SK-N-SH (cell line): ENCODE measurements at regions not wholly inside any gene's neighbourhood (a gene's known extent, or its start where the extent isn't known, plus 50 kb on each side); places are given as distances from the start of the nearest gene placed in this dataset.

Experiments used
- FOSL2 ChIP-seq: IDR thresholded peaks from 2 replicates; pipeline ENCODE4 v1.4.0; 2012; ENCODE audit warnings: low read depth, mild to moderate bottlenecking, moderate library complexity, borderline replicate concordance
- RAD21 ChIP-seq: IDR thresholded peaks from 2 replicates; pipeline ENCODE4 v1.6.1; 2012; ENCODE audit warnings: mild to moderate bottlenecking, low read length
- TF ChIP-seq, protein P1 (sequence below): fragments of 200-600 bp; sonication (generic); IDR thresholded peaks from 2 replicates; pipeline ENCODE4 v1.6.1; 2017; ENCODE audit warnings: antibody characterized with exemption, mild to moderate bottlenecking, moderate library complexity

DNA sequence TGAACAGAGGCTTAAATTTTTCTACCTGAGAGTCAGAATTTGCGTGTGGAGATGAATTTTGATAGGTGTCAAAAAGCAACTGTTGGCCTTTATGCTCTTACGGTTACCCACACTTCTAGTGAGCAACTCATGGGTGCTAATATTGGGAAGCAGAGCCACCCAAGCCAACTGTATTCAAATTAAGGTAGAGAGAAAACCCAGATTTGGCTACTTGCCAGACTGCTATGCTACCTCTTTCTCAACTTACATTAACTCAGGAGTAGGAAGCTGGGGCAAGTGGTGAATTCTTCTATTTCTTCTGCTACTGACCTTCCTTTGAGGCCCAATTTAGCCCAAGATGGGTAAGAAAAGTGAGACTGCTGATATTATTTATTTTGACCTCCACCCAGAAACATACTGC lies 83.9 kb downstream of the OLFM4 start:
- TF ChIP-seq, protein P1, sequence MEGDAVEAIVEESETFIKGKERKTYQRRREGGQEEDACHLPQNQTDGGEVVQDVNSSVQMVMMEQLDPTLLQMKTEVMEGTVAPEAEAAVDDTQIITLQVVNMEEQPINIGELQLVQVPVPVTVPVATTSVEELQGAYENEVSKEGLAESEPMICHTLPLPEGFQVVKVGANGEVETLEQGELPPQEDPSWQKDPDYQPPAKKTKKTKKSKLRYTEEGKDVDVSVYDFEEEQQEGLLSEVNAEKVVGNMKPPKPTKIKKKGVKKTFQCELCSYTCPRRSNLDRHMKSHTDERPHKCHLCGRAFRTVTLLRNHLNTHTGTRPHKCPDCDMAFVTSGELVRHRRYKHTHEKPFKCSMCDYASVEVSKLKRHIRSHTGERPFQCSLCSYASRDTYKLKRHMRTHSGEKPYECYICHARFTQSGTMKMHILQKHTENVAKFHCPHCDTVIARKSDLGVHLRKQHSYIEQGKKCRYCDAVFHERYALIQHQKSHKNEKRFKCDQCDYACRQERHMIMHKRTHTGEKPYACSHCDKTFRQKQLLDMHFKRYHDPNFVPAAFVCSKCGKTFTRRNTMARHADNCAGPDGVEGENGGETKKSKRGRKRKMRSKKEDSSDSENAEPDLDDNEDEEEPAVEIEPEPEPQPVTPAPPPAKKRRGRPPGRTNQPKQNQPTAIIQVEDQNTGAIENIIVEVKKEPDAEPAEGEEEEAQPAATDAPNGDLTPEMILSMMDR: no peak
- TF ChIP-seq RAD21: no peak
- no peak for TF ChIP-seq FOSL2
